Astrocyte of the spinal cord (primary cell): ENCODE measurements at regions not wholly inside any gene's neighbourhood (a gene's known extent, or its start where the extent isn't known, plus 50 kb on each side); places are given as distances from the start of the nearest gene placed in this dataset.

Experiments used
- DNase-seq: peaks from one replicate; pipeline ENCODE4 v3.0.0; 2011; ENCODE audit warnings: low read depth, low spot score
- H3K4me3 ChIP-seq: 2 replicates; pipeline ENCODE4 v1.5.1; 2011; ENCODE audit warnings: low read depth, mild to moderate bottlenecking, low read length, moderate library complexity
- in situ Hi-C: cut with HindIII; loops from 2 replicates; pipeline ENCODE4 v1.10.0; 2017; ENCODE audit warnings: low sequenced_read_pairs
- TF ChIP-seq, protein P1 (sequence below): IDR thresholded peaks from 2 replicates; pipeline ENCODE4 v1.5.1; 2012; ENCODE audit warnings: low read depth, mild to moderate bottlenecking, low read length, inconsistent platforms

DNA sequence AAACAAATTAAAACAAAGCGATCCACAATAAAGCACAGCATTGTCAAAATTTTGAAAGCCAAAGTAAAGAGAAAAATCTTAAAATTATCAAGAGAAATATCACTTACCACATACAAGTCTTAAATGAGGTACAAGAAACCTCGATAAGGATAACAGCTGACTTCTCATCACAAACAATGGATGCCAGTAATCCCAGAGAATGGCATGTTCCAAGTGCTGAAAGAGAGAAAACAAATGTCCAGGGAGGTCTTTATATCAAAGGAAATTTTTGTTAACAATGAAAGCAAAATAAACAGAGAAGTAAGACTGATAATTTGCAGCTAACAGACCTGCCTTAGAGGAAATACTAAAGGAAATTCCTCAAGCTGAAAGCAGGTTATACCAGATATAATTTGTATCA lies 460.4 kb upstream of the HS3ST1 start:
- H3K4me3 ChIP-seq, result no peak overlapping the region
- TF ChIP-seq, protein P1, sequence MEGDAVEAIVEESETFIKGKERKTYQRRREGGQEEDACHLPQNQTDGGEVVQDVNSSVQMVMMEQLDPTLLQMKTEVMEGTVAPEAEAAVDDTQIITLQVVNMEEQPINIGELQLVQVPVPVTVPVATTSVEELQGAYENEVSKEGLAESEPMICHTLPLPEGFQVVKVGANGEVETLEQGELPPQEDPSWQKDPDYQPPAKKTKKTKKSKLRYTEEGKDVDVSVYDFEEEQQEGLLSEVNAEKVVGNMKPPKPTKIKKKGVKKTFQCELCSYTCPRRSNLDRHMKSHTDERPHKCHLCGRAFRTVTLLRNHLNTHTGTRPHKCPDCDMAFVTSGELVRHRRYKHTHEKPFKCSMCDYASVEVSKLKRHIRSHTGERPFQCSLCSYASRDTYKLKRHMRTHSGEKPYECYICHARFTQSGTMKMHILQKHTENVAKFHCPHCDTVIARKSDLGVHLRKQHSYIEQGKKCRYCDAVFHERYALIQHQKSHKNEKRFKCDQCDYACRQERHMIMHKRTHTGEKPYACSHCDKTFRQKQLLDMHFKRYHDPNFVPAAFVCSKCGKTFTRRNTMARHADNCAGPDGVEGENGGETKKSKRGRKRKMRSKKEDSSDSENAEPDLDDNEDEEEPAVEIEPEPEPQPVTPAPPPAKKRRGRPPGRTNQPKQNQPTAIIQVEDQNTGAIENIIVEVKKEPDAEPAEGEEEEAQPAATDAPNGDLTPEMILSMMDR, result no peak
- DNase-seq, result no peak
- in situ Hi-C loops, result no loop called here

DNA sequence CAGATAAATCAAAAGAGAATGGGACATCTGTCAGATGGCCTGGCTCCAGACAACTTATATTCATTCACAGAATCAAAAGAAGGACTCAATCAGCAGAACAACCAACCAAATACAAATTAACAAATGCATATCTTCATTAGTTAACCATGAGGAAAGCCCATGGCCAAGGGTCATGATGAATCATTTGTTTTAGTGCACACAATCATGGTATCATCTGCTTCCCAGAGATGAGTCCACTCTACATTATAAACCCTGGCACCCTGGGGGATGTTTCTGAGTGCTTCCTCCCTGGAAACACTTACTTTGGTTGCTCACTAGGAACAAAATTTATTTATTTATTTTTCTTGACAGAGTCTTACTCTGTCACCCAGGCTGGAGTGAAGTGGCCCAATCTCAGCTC lies 453.3 kb upstream of the HS3ST1 start:
- TF ChIP-seq, protein P1, result no peak
- no peak overlapping the region for H3K4me3 ChIP-seq
- in situ Hi-C loops, result no loop called here
- DNase-seq, result no peak

DNA sequence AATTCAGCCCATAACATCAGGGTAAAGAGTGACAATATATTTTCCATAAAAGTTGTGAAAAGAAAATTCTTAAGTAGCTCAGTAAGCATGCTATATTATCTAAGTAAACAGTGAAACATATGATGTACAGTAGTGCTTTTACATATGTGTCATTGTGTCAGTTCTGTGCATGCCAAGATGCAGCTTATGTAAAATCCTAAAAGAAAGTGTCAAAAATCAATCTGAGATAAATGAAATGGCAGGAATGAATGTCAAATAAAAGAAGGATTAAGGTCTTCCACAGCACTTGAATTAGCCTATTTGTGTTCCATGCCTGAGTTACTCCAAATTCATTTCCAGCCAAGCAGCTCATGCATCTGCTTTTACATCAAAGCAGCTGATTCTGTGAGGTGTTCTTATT lies 452.7 kb upstream of the HS3ST1 start:
- DNase-seq, result no peak
- TF ChIP-seq, protein P1, result no peak
- no peak overlapping the region for H3K4me3 ChIP-seq
- in situ Hi-C loops, result no loop called here

DNA sequence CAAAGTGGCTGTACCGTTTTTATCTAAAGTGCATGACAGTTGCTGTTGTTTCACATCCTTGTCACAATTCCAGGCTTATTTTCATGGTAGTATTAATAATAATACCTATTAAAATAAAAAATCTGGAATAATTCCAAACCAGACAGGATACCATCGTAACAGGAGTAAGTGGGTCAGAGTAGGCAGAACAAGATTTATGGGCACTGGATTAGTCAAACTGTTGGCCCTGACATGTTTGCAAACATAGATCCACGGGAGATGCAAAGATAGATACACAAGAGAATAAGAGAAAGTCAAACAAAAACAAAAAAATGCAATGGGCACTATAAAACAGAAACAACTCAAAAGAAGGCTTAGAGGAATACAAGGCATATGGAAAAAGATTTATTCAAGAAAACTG lies 449.5 kb upstream of the HS3ST1 start:
- H3K4me3 ChIP-seq, result no peak overlapping the region
- in situ Hi-C loops, result no loop called here
- TF ChIP-seq, protein P1, result no peak
- DNase-seq, result no peak

DNA sequence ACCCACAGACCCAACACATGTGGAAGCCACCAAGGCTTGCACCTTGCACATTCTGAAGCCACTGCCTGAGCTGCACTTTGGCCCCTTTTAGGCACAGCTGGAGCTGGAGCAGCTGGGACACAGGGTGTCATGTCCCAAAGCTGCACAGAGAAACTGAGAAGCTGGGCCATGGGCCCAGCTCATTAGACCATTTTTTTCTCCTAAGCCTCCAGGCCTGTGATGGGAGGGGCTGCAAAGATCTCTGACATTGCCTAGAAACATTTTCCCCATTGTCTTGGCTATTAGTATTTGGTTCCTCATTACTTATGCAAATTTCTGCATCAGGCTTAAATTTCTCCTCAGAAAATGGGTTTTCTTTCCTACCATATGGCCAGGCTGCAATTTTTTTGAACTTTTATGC lies 447.4 kb upstream of the HS3ST1 start:
- no peak for DNase-seq
- in situ Hi-C loops, result no loop called here
- TF ChIP-seq, protein P1, result no peak
- H3K4me3 ChIP-seq, result no peak overlapping the region

DNA sequence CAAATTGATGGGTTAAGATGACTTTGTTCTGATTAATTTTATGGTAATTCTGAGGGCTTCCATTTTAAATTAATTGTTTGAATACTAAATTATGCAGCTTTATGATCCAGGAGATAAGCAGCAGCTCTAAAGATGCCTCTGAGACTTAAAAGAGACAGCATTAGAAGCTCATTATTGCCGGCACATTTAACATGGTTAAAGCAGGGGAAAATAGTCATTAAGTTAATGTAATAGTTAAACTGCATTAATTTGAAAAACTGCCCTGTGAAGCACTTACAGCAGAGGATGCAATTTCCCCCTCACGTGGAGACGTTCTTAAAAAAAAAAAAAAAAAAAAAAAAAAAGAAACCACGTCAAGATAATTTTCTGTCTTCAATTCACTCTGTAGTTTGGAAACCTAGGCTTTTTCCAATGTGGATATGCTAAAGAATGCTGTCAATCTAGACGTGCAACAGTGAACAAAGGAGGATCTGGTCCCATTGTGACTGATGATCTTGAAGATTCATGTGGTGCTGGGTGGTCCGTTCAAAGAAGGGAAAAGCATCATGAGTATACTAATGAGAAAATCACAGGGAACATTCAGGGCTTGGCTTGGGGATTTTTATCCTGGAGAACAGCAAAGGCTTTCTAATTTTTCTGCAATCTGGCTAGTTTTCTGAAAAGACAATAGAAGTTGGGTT lies 440.6 kb upstream of the HS3ST1 start:
- TF ChIP-seq, protein P1, result no peak
- in situ Hi-C loops, result no loop called here
- no peak for DNase-seq
- H3K4me3 ChIP-seq, result no peak overlapping the region
